ENCODE measurements at regions not wholly inside any gene's neighbourhood (a gene's known extent, or its start where the extent isn't known, plus 50 kb on each side); places are given as distances from the start of the nearest gene placed in this dataset.

GRCh38 chr2:15069149-15069548 is 436.6 kb downstream of the LRATD1 start:
- no peak overlapping the region for H3K4me2 ChIP-seq (ENCODE audit: low read length)
- no peaks in the 10 kb centered on the region for H3K9me3 ChIP-seq (ENCODE audit: control insufficient read depth, insufficient read depth, low read length)
- H3K9me2 ChIP-seq (replicated peaks; ENCODE audit: control insufficient read depth, low read length), result no peaks in the 10 kb centered on the region
- H3K36me3 ChIP-seq (ENCODE audit: control insufficient read depth, low read length), result no peaks in the 10 kb centered on the region
- H3F3A ChIP-seq (ENCODE audit: control insufficient read depth, insufficient read depth), result no peaks in the 10 kb centered on the region
- H3K4me1 ChIP-seq (ENCODE audit: control insufficient read depth, low read length), result no peaks in the 10 kb centered on the region
- no peak overlapping the region for H3K4me3 ChIP-seq (ENCODE audit: low read length)
- H4K20me1 ChIP-seq (ENCODE audit: control insufficient read depth, insufficient read depth, low read depth, low read length), result no peaks in the 10 kb centered on the region
- TF ChIP-seq EZH2phosphoT487 (IDR thresholded peaks at IDR 0.05; ENCODE audit: borderline replicate concordance, low read length), result no peak
- no peak for TF ChIP-seq CTCF (IDR thresholded peaks at IDR 0.05; ENCODE audit: low read depth, low read length, poor library complexity, severe bottlenecking)
- no peaks in the 10 kb centered on the region for H3K79me2 ChIP-seq (ENCODE audit: control insufficient read depth, low read length)
- no peak overlapping the region for H3K27ac ChIP-seq (ENCODE audit: low read depth, low read length)
- H3K27me3 ChIP-seq (ENCODE audit: control insufficient read depth, low read length), result no peaks in the 10 kb centered on the region

GRCh38 chr2:15072836-15073235 is 440.3 kb downstream of the LRATD1 start:
- Histone ChIP-seq H3K4me1 (ENCODE audit: control insufficient read depth, low read length) (no peaks in the 10 kb centered on the region), H3K9me2 (replicated peaks; ENCODE audit: control insufficient read depth, low read length) (no peaks in the 10 kb centered on the region), H3K36me3 (ENCODE audit: control insufficient read depth, low read length) (no peaks in the 10 kb centered on the region), H3K4me3 (ENCODE audit: low read length) (no peak overlapping the region), H4K20me1 (ENCODE audit: control insufficient read depth, insufficient read depth, low read depth, low read length) (no peaks in the 10 kb centered on the region), H3K27ac (ENCODE audit: low read depth, low read length) (no peak overlapping the region), H3K27me3 (ENCODE audit: control insufficient read depth, low read length) (no peaks in the 10 kb centered on the region), H3F3A (ENCODE audit: control insufficient read depth, insufficient read depth) (no peaks in the 10 kb centered on the region), H3K79me2 (ENCODE audit: control insufficient read depth, low read length) (no peaks in the 10 kb centered on the region), H3K4me2 (ENCODE audit: low read length) (no peak overlapping the region), H3K9me3 (ENCODE audit: control insufficient read depth, insufficient read depth, low read length) (no peaks in the 10 kb centered on the region; the same call in 1 of the 2 replicates)
- TF ChIP-seq EZH2phosphoT487 (IDR thresholded peaks at IDR 0.05; ENCODE audit: borderline replicate concordance, low read length) (no peak), CTCF (IDR thresholded peaks at IDR 0.05; ENCODE audit: low read depth, low read length, poor library complexity, severe bottlenecking) (no peak)

- TF ChIP-seq CTCF (IDR thresholded peaks at IDR 0.05; ENCODE audit: low read depth, low read length, poor library complexity, severe bottlenecking) (no peak), EZH2phosphoT487 (IDR thresholded peaks at IDR 0.05; ENCODE audit: borderline replicate concordance, low read length) (no peak)
- H3K4me2 ChIP-seq (ENCODE audit: low read length), result no peak overlapping the region
- no peaks in the 10 kb centered on the region; the same call in 1 of the 2 replicates for H3K9me3 ChIP-seq (ENCODE audit: control insufficient read depth, insufficient read depth, low read length)
- H3K27me3 ChIP-seq (ENCODE audit: control insufficient read depth, low read length), result no peaks in the 10 kb centered on the region
- H4K20me1 ChIP-seq (ENCODE audit: control insufficient read depth, insufficient read depth, low read depth, low read length), result no peaks in the 10 kb centered on the region
- no peaks in the 10 kb centered on the region for H3K9me2 ChIP-seq (replicated peaks; ENCODE audit: control insufficient read depth, low read length)
- H3K27ac ChIP-seq (ENCODE audit: low read depth, low read length), result no peak overlapping the region
- no peaks in the 10 kb centered on the region for H3F3A ChIP-seq (ENCODE audit: control insufficient read depth, insufficient read depth)
- H3K36me3 ChIP-seq (ENCODE audit: control insufficient read depth, low read length), result no peaks in the 10 kb centered on the region
- no peaks in the 10 kb centered on the region for H3K4me1 ChIP-seq (ENCODE audit: control insufficient read depth, low read length)
- no peak overlapping the region for H3K4me3 ChIP-seq (ENCODE audit: low read length)
- no peaks in the 10 kb centered on the region for H3K79me2 ChIP-seq (ENCODE audit: control insufficient read depth, low read length)
Measured at GRCh38 chr2:15073664-15074063, 441.1 kb downstream of the LRATD1 start.

- H3K4me1 ChIP-seq (ENCODE audit: control insufficient read depth, low read length), result no peaks in the 10 kb centered on the region
- H3K27me3 ChIP-seq (ENCODE audit: control insufficient read depth, low read length), result no peaks in the 10 kb centered on the region
- no peak overlapping the region for H3K4me2 ChIP-seq (ENCODE audit: low read length)
- H4K20me1 ChIP-seq (ENCODE audit: control insufficient read depth, insufficient read depth, low read depth, low read length), result no peaks in the 10 kb centered on the region
- no peaks in the 10 kb centered on the region for H3K9me2 ChIP-seq (replicated peaks; ENCODE audit: control insufficient read depth, low read length)
- no peaks in the 10 kb centered on the region; the same call in 1 of the 2 replicates for H3K9me3 ChIP-seq (ENCODE audit: control insufficient read depth, insufficient read depth, low read length)
- no peak overlapping the region for H3K4me3 ChIP-seq (ENCODE audit: low read length)
- no peak overlapping the region for H3K27ac ChIP-seq (ENCODE audit: low read depth, low read length)
- no peaks in the 10 kb centered on the region for H3K79me2 ChIP-seq (ENCODE audit: control insufficient read depth, low read length)
- H3K36me3 ChIP-seq (ENCODE audit: control insufficient read depth, low read length), result no peaks in the 10 kb centered on the region
- no peak for TF ChIP-seq EZH2phosphoT487 (IDR thresholded peaks at IDR 0.05; ENCODE audit: borderline replicate concordance, low read length)
- H3F3A ChIP-seq (ENCODE audit: control insufficient read depth, insufficient read depth), result no peaks in the 10 kb centered on the region
Measured at GRCh38 chr2:15074319-15074718, 441.8 kb downstream of the LRATD1 start.

Measured in DOHH2 (cell line).